Transverse colon (tissue), 4 donors: ENCODE measurements at regions not wholly inside any gene's neighbourhood (a gene's known extent, or its start where the extent isn't known, plus 50 kb on each side); places are given as distances from the start of the nearest gene placed in this dataset.

Source experiments
- EP300 ChIP-seq: sonication (generic); formaldehyde crosslinking; IDR thresholded peaks from one replicate; pipeline ENCODE4 v1.6.1; 2017; ENCODE audit warnings: antibody characterized with exemption, low read depth
- POLR2A ChIP-seq: fragments of 450-650 bp; IDR thresholded peaks from one replicate; pipeline ENCODE4 v1.6.1; 2016; ENCODE audit warnings: antibody characterized with exemption, mild to moderate bottlenecking, moderate library complexity
- POLR2AphosphoS5 ChIP-seq, 3 donors: sonication (generic); formaldehyde crosslinking; IDR thresholded peaks; one replicate each; pipeline ENCODE4 v1.6.1; 2016; ENCODE audit warnings: antibody characterized with exemption in 3 of 3
- TF ChIP-seq, protein P1 (sequence below), 5 experiments: fragments of 200-600 bp in 3 of 5; fragments of 450-650 bp in 2 of 5; sonication (generic) in 3 of 5; IDR thresholded peaks; 1 replicate in 2 of 5; 2 replicates in 3 of 5; pipeline ENCODE4 v1.5.1; 2016 to 2017; ENCODE audit warnings: antibody characterized with exemption in 5 of 5, inconsistent platforms in 3 of 5, mild to moderate bottlenecking in 2 of 5, moderate library complexity in 1 of 5

GRCh38 chr2:217028128-217028527 is 168.3 kb upstream of the TNP1 start:
- no peak for TF ChIP-seq POLR2A
- TF ChIP-seq, protein P1, sequence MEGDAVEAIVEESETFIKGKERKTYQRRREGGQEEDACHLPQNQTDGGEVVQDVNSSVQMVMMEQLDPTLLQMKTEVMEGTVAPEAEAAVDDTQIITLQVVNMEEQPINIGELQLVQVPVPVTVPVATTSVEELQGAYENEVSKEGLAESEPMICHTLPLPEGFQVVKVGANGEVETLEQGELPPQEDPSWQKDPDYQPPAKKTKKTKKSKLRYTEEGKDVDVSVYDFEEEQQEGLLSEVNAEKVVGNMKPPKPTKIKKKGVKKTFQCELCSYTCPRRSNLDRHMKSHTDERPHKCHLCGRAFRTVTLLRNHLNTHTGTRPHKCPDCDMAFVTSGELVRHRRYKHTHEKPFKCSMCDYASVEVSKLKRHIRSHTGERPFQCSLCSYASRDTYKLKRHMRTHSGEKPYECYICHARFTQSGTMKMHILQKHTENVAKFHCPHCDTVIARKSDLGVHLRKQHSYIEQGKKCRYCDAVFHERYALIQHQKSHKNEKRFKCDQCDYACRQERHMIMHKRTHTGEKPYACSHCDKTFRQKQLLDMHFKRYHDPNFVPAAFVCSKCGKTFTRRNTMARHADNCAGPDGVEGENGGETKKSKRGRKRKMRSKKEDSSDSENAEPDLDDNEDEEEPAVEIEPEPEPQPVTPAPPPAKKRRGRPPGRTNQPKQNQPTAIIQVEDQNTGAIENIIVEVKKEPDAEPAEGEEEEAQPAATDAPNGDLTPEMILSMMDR (IDR thresholded peaks at IDR 0.05), result no peak
- no peak for TF ChIP-seq POLR2AphosphoS5 (IDR thresholded peaks at IDR 0.05)
- TF ChIP-seq EP300, result no peak
